Naive thymus-derived CD4-positive, alpha-beta T cell (primary cell): ENCODE measurements at regions not wholly inside any gene's neighbourhood (a gene's known extent, or its start where the extent isn't known, plus 50 kb on each side); places are given as distances from the start of the nearest gene placed in this dataset.
"Not testable (repeated sequence)": the region's sequence is repeated elsewhere in the genome, so short reads cannot be mapped to it uniquely, and the experiment has no call there.

Experiments
- ATAC-seq: fragments of 150-1000 bp; cut with Tn5 transposase; 2 replicates; pipeline ENCODE4 v1.10.0; 2021; ENCODE audit warnings: mild to moderate bottlenecking, moderate library complexity
- CTCF ChIA-PET: fragments of 350-600 bp; sonication (Branson Sonifier 250); formaldehyde crosslinking; loops from one replicate; lab custom pipeline; 2021; ENCODE audit warnings: antibody characterized with exemption; lab: Charles Lee
- POLR2A ChIA-PET: fragments of 350-600 bp; sonication (Branson Sonifier 250); formaldehyde crosslinking; loops from one replicate; lab custom pipeline; 2021; ENCODE audit warnings: antibody characterized with exemption, inconsistent platforms; lab: Charles Lee
- DNase-seq, 9 donors: peaks; one replicate each; pipeline versions ENCODE4 v3.0.0 to v3.0.0-alpha.2; 2020 to 2022; ENCODE audit warnings: mixed read lengths in 1 of 9
- H3K27ac ChIP-seq: one replicate; pipeline ENCODE4 v1.7.0; 2013; ENCODE audit warnings: mild to moderate bottlenecking, low read depth, low read length, moderate library complexity
- H3K27me3 ChIP-seq, 2 donors: one replicate each; pipeline ENCODE4 v1.7.0; 2013; ENCODE audit warnings: low read length in 2 of 2, mild to moderate bottlenecking in 2 of 2, moderate library complexity in 2 of 2; ENCODE audit not compliant: control insufficient read depth in 2 of 2, insufficient read depth in 2 of 2
- H3K36me3 ChIP-seq, 3 experiments: 1 replicate in 2 of 3; 2 replicates in 1 of 3; pipeline ENCODE4 v1.7.0; 2013; ENCODE audit warnings: low read length in 3 of 3, mild to moderate bottlenecking in 3 of 3, moderate library complexity in 1 of 3; ENCODE audit not compliant: insufficient read depth in 3 of 3, control insufficient read depth in 2 of 3
- H3K4me1 ChIP-seq, 2 donors: one replicate each; pipeline ENCODE4 v1.7.0; 2013; ENCODE audit warnings: low read length in 2 of 2, mild to moderate bottlenecking in 2 of 2, moderate library complexity in 1 of 2; ENCODE audit not compliant: control insufficient read depth in 2 of 2, insufficient read depth in 2 of 2
- H3K4me3 ChIP-seq: 2 replicates; pipeline ENCODE4 v1.7.0; 2013; ENCODE audit warnings: mild to moderate bottlenecking, low read length
- H3K9me3 ChIP-seq, 3 experiments: 1 replicate in 2 of 3; 2 replicates in 1 of 3; pipeline ENCODE4 v1.7.0; 2013; ENCODE audit warnings: low read length in 3 of 3; ENCODE audit not compliant: control insufficient read depth in 2 of 3
- H3K27ac Mint-ChIP-seq, 9 donors: one replicate each; pipeline ENCODE4 v1.8.0; 2020 to 2022; ENCODE audit warnings: mixed read lengths in 9 of 9, mild to moderate bottlenecking in 8 of 9, moderate library complexity in 5 of 9, inconsistent platforms in 2 of 9
- H3K27me3 Mint-ChIP-seq, 5 donors: one replicate each; pipeline ENCODE4 v1.8.0; 2021 to 2022; ENCODE audit warnings: mixed read lengths in 5 of 5, mild to moderate bottlenecking in 1 of 5
- H3K36me3 Mint-ChIP-seq, 5 donors: one replicate each; pipeline ENCODE4 v1.8.0; 2020 to 2022; ENCODE audit warnings: mixed read lengths in 5 of 5, mild to moderate bottlenecking in 3 of 5, inconsistent platforms in 1 of 5
- H3K4me1 Mint-ChIP-seq, 7 donors: one replicate each; pipeline ENCODE4 v1.8.0; 2020 to 2022; ENCODE audit warnings: mixed read lengths in 7 of 7, mild to moderate bottlenecking in 3 of 7, inconsistent platforms in 1 of 7
- H3K4me3 Mint-ChIP-seq, 10 donors: one replicate each; pipeline ENCODE4 v1.8.0; 2020 to 2022; ENCODE audit warnings: mild to moderate bottlenecking in 10 of 10, mixed read lengths in 10 of 10, moderate library complexity in 6 of 10, inconsistent platforms in 2 of 10
- H3K9me3 Mint-ChIP-seq, 11 donors: one replicate each; pipeline ENCODE4 v1.8.0; 2020 to 2022; ENCODE audit warnings: mixed read lengths in 11 of 11, mild to moderate bottlenecking in 4 of 11, inconsistent platforms in 1 of 11, moderate library complexity in 1 of 11
- intact Hi-C, 2 donors: fragments of 100-400 bp; cut with micrococcal nuclease; formaldehyde crosslinking; loops; one replicate each; pipeline ENCODE4 v1.15.1; 2023

- H3K4me1 ChIP-seq, ATAC-seq, H3K4me3 ChIP-seq, H3K9me3 ChIP-seq, H3K27me3 ChIP-seq, H3K27me3 Mint-ChIP-seq, DNase-seq, POLR2A ChIA-PET, H3K27ac ChIP-seq, H3K4me3 Mint-ChIP-seq, H3K36me3 ChIP-seq, CTCF ChIA-PET, intact Hi-C loops, H3K36me3 Mint-ChIP-seq, H3K27ac Mint-ChIP-seq, H3K4me1 Mint-ChIP-seq: not testable (repeated sequence)
- peaks cover 0 to 25% (median 9%) of the 10 kb centered on the region in 11 donors for H3K9me3 Mint-ChIP-seq
Observed at GRCh38 chr6:63053206-63053605, 158.1 kb upstream of the FKBP1C start.

GRCh38 chr6:63058601-63059000 lies 152.7 kb upstream of the FKBP1C start:
- Histone ChIP-seq H3K4me3 (no peak overlapping the region), H3K4me1 (no peaks in the 10 kb centered on the region), H3K9me3 (no peaks in the 10 kb centered on the region), H3K27ac (no peak overlapping the region), H3K36me3 (no peaks in the 10 kb centered on the region), H3K27me3 (no peaks in the 10 kb centered on the region)
- no peaks in the 10 kb centered on the region for H3K36me3 Mint-ChIP-seq
- peaks cover 0 to 16% (median 2%) of the 10 kb centered on the region in 11 donors for H3K9me3 Mint-ChIP-seq
- H3K4me3 Mint-ChIP-seq = no peak overlapping the region
- intact Hi-C loops = no loop called here
- DNase-seq (no peak), ATAC-seq (no peak)
- H3K27ac Mint-ChIP-seq = no peak overlapping the region
- H3K27me3 Mint-ChIP-seq = no peaks in the 10 kb centered on the region
- POLR2A ChIA-PET = no interaction called here
- CTCF ChIA-PET = no interaction called here
- no peaks in the 10 kb centered on the region for H3K4me1 Mint-ChIP-seq

DNA sequence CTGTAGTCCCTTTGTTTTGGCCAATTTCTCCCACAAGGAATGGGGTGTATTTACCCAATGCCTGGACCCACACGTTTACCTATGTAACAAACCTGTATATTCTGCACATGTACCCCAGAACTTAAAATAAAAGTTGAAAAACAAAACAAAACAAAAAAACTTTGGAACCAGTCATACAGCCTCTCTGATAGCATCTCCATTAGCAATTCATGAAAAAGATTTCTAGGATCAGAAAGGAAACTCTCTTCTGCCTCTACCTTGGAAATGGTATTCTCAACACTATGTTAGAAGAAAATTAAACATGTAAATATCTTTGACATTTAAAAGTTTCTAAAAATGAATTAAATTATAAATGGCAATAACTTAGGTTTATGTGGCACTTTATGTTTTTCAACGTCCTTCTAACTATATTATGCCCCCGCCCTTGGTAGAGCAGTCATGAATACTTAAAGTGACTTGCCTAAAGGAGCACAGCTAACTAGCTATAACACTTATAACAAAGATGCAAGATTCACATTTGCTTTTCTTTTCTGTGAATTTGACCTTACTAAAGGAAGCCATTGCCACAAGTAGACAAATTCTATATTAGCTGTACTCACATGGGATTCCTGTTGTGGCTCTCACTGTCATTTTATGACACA lies 147.5 kb upstream of the FKBP1C start:
- intact Hi-C loops = loop anchor here in 1 of 2 donors (10.0 kb wide), 1 partner anchor 701 kb away; no protein-coding TSS in a partner anchor
- Mint-ChIP-seq H3K4me1 (no peaks in the 10 kb centered on the region), H3K36me3 (no peaks in the 10 kb centered on the region), H3K27ac (no peak overlapping the region), H3K9me3 (peaks cover 0 to 11% (median 0%) of the 10 kb centered on the region in 11 donors), H3K4me3 (no peak overlapping the region), H3K27me3 (no peaks in the 10 kb centered on the region)
- Histone ChIP-seq H3K4me3 (no peak overlapping the region), H3K4me1 (no peaks in the 10 kb centered on the region), H3K9me3 (no peaks in the 10 kb centered on the region), H3K27me3 (no peaks in the 10 kb centered on the region), H3K27ac (no peak overlapping the region), H3K36me3 (no peaks in the 10 kb centered on the region)
- DNase-seq (no peak), ATAC-seq (no peak)
- ChIA-PET POLR2A (no interaction called here), CTCF (interaction anchor here (0.6 kb wide), 1 partner anchor 98 kb away, joined by 3 read pairs; no protein-coding TSS in a partner anchor)

DNA sequence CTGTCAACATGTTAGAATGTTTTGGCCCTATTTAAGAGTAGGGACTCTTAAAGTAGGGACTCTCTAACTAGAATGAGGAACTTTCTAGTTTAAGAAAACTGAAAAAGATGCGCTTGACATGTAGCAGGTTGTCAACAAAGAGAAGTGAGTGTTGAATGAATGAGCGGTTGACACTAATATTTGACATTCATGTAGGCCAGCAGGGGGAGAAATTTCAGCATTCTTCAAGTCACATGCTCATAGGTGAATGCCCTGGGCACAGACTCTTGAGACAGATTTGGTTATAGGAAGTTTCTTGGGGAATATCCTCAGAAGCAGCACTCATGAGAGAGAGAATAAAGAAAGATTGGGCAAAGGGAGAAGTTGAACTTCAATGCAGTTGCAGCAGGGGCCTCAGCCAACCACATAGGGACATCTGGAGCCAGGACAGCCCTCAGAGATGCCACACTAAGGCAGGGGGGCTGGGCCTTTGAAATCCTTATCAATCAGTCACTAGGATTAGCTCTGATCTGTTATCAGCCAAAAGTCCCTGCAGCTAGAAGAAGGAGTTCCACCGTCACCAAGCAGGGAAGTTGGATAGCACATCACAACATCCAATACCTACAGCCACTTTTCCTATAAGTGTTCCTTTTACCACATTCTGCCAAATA lies 145.1 kb upstream of the FKBP1C start:
- DNase-seq (no peak), ATAC-seq (no peak)
- no peaks in the 10 kb centered on the region for H3K4me1 Mint-ChIP-seq
- H3K4me3 Mint-ChIP-seq = no peak overlapping the region
- no peak overlapping the region for H3K27ac Mint-ChIP-seq
- no peak overlapping the region for H3K4me3 ChIP-seq
- H3K27ac ChIP-seq = no peak overlapping the region
- CTCF ChIA-PET = no interaction called here
- H3K27me3 ChIP-seq = no peaks in the 10 kb centered on the region
- no peaks in the 10 kb centered on the region for H3K36me3 Mint-ChIP-seq
- H3K36me3 ChIP-seq = no peaks in the 10 kb centered on the region
- no peaks in the 10 kb centered on the region for H3K4me1 ChIP-seq
- POLR2A ChIA-PET = no interaction called here
- intact Hi-C loops = loop anchor here in 1 of 2 donors (10.0 kb wide), 1 partner anchor 699 kb away; no protein-coding TSS in a partner anchor
- H3K27me3 Mint-ChIP-seq = no peaks in the 10 kb centered on the region
- no peaks in the 10 kb centered on the region for H3K9me3 ChIP-seq
- H3K9me3 Mint-ChIP-seq = peaks cover 0 to 15% (median 0%) of the 10 kb centered on the region in 11 donors

DNA sequence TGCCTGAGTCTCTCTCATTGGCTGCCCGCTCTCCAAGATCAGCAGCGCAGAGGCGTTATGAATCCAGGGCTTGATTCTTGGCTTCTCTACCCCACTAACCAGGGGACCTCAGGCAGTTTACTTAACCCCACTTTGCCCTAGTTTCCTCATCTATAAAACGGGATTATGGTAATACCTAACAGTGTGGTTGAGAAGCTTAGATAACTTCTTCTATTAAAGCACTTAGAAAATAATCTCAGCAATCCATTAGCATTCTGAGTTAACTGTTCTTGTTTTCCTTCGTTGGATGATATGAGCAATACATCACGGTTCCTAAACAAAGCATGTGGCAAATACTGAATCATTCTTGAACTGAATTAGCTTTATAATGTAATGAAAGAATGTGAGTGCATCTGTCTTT lies 116.3 kb upstream of the FKBP1C start:
- no peaks in the 10 kb centered on the region for H3K9me3 ChIP-seq
- Mint-ChIP-seq H3K4me1 (no peaks in the 10 kb centered on the region), H3K9me3 (peaks cover 0 to 7% (median 2%) of the 10 kb centered on the region in 11 donors), H3K36me3 (no peaks in the 10 kb centered on the region), H3K27me3 (no peaks in the 10 kb centered on the region), H3K4me3 (no peak overlapping the region), H3K27ac (no peak overlapping the region)
- CTCF ChIA-PET = no interaction called here
- H3K27me3 ChIP-seq = no peaks in the 10 kb centered on the region
- no peak for DNase-seq
- H3K4me1 ChIP-seq = no peaks in the 10 kb centered on the region
- no peak overlapping the region for H3K27ac ChIP-seq
- no peak for ATAC-seq
- no peak overlapping the region for H3K4me3 ChIP-seq
- POLR2A ChIA-PET = no interaction called here
- intact Hi-C loops = no loop called here
- no peaks in the 10 kb centered on the region for H3K36me3 ChIP-seq

- Histone ChIP-seq H3K36me3 (no peaks in the 10 kb centered on the region), H3K9me3 (no peaks in the 10 kb centered on the region), H3K27ac (no peak overlapping the region), H3K4me1 (no peaks in the 10 kb centered on the region), H3K4me3 (no peak overlapping the region), H3K27me3 (no peaks in the 10 kb centered on the region)
- Mint-ChIP-seq H3K4me1 (no peaks in the 10 kb centered on the region), H3K4me3 (no peak overlapping the region), H3K27ac (no peak overlapping the region), H3K36me3 (no peaks in the 10 kb centered on the region), H3K9me3 (peaks cover 0 to 12% (median 0%) of the 10 kb centered on the region in 11 donors), H3K27me3 (no peaks in the 10 kb centered on the region)
- ChIA-PET CTCF (no interaction called here), POLR2A (no interaction called here)
- DNase-seq (no peak), ATAC-seq (no peak)
- intact Hi-C loops = no loop called here
Observed at GRCh38 chr6:63097222-63097621, 114.0 kb upstream of the FKBP1C start.

GRCh38 chr6:63098789-63099188 lies 112.5 kb upstream of the FKBP1C start:
- no peaks in the 10 kb centered on the region for H3K27me3 Mint-ChIP-seq
- POLR2A ChIA-PET = no interaction called here
- no peaks in the 10 kb centered on the region for H3K4me1 Mint-ChIP-seq
- Histone ChIP-seq H3K27me3 (no peaks in the 10 kb centered on the region), H3K36me3 (no peaks in the 10 kb centered on the region), H3K4me3 (no peak overlapping the region), H3K4me1 (no peaks in the 10 kb centered on the region), H3K27ac (no peak overlapping the region), H3K9me3 (no peaks in the 10 kb centered on the region)
- no peak for DNase-seq
- no peak overlapping the region for H3K27ac Mint-ChIP-seq
- no peak for ATAC-seq
- intact Hi-C loops = no loop called here
- CTCF ChIA-PET = no interaction called here
- H3K4me3 Mint-ChIP-seq = no peak overlapping the region
- H3K36me3 Mint-ChIP-seq = no peaks in the 10 kb centered on the region
- peaks cover 0 to 18% (median 2%) of the 10 kb centered on the region in 11 donors for H3K9me3 Mint-ChIP-seq
